SK-N-MC (cell line): ENCODE measurements at regions not wholly inside any gene's neighbourhood (a gene's known extent, or its start where the extent isn't known, plus 50 kb on each side); places are given as distances from the start of the nearest gene placed in this dataset.

Source experiments
- DNase-seq: peaks from one replicate; pipeline ENCODE4 v3.0.0-alpha.2; 2011; ENCODE audit warnings: low read depth, low spot score
- H3K27ac ChIP-seq: fragments of 200-600 bp; sonication (generic); 2 replicates; pipeline ENCODE4 v1.5.1; 2016; ENCODE audit warnings: mixed run types
- H3K36me3 ChIP-seq: fragments of 200-600 bp; sonication (generic); 2 replicates; pipeline ENCODE4 v1.6.1; 2017; ENCODE audit warnings: antibody characterized with exemption, low read length, mixed read lengths; ENCODE audit not compliant: insufficient read depth
- H3K4me3 ChIP-seq: fragments of 200-600 bp; sonication (generic); 2 replicates; pipeline ENCODE4 v1.5.1; 2016
- H3K9ac ChIP-seq: fragments of 200-600 bp; sonication (generic); 2 replicates; pipeline ENCODE4 v1.8.0; 2017; ENCODE audit warnings: mixed run types, mixed read lengths; ENCODE audit not compliant: insufficient read length
- H3K9me3 ChIP-seq: fragments of 200-600 bp; sonication (generic); 2 replicates; pipeline ENCODE4 v1.6.1; 2017; ENCODE audit warnings: low read depth, mild to moderate bottlenecking, antibody characterized with exemption, low read length, moderate library complexity, mixed read lengths
- EZH2 ChIP-seq: fragments of 200-600 bp; sonication (generic); IDR thresholded peaks from one replicate; pipeline ENCODE4 v1.6.1; 2017; ENCODE audit warnings: antibody characterized with exemption
- FOXP2 ChIP-seq: optimal IDR thresholded peaks from 2 replicates; pipeline ENCODE3; 2011; ENCODE audit warnings: mild to moderate bottlenecking, moderate library complexity; ENCODE audit not compliant: insufficient read depth; ENCODE audit errors: extremely low read length, control extremely low read depth
- POLR2AphosphoS5 ChIP-seq: IDR thresholded peaks from 2 replicates; pipeline ENCODE4 v1.6.1; 2012; ENCODE audit warnings: mild to moderate bottlenecking, low read depth, low read length, borderline replicate concordance

GRCh38 chr21:28799926-28800325 is 192.8 kb downstream of the LTN1 start:
- H3K27ac ChIP-seq, result no peak overlapping the region
- TF ChIP-seq FOXP2 (no peak), EZH2 (no peak)
- H3K36me3 ChIP-seq, result no peaks in the 10 kb centered on the region
- H3K4me3 ChIP-seq, result no peak overlapping the region
- H3K9ac ChIP-seq, result no peak overlapping the region
- DNase-seq, result no peak
- no peaks in the 10 kb centered on the region for H3K9me3 ChIP-seq

GRCh38 chr21:28798798-28799197 is 193.9 kb downstream of the LTN1 start:
- Histone ChIP-seq H3K9me3 (no peaks in the 10 kb centered on the region), H3K9ac (no peak overlapping the region), H3K4me3 (no peak overlapping the region), H3K27ac (no peak overlapping the region), H3K36me3 (no peaks in the 10 kb centered on the region)
- no peak for DNase-seq
- TF ChIP-seq EZH2, result no peak
- no peak for TF ChIP-seq FOXP2
- no peak for TF ChIP-seq POLR2AphosphoS5

DNA sequence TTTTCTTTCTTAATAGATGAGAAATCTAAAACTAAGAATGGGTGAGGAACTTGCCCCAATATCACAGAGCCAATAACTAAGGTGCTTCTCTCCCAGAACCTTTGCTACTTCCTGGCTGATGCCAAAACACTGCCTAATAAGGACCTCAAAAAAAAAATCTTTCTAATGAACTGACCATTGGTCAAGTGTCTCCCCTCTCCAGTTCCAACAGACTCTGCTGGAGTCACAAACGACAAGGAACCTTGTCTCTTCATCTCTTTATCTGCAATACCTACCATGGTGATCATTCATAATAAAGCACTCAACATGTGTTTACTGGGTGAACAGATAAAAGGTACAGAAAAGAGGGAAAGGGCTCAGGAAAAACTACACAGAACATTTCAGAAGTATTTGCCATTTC is 197.4 kb downstream of the LTN1 start:
- no peak overlapping the region for H3K27ac ChIP-seq
- no peaks in the 10 kb centered on the region for H3K9me3 ChIP-seq
- no peak overlapping the region for H3K4me3 ChIP-seq
- TF ChIP-seq POLR2AphosphoS5 (no peak), EZH2 (no peak), FOXP2 (no peak)
- no peak overlapping the region for H3K9ac ChIP-seq
- no peaks in the 10 kb centered on the region for H3K36me3 ChIP-seq
- no peak for DNase-seq

DNA sequence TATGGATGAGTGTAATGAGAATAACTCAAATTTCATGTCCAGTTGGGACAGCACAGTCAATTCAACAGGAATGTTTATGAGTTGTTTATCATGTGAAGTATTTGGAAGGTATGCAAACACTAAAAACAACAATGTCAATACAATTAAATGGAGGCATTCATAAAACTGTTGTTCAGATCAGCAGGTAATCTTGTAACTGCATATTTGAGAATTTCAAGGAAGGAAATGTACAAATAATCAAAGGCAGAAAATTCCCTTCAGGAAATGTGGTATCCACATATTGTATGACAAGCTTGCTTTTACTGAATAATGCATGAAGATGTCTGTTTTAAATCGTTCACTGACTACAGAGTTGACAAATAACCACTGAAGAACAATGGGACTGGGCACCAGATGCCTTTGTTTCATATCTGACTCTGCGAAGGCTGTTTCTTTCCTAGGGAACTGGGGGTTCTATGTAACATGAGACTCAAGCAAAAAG is 198.3 kb downstream of the LTN1 start:
- H3K4me3 ChIP-seq, result no peak overlapping the region
- no peak for DNase-seq
- H3K27ac ChIP-seq, result no peak overlapping the region
- no peak overlapping the region for H3K9ac ChIP-seq
- TF ChIP-seq FOXP2, result no peak
- TF ChIP-seq EZH2, result no peak
- TF ChIP-seq POLR2AphosphoS5, result no peak
- no peaks in the 10 kb centered on the region for H3K9me3 ChIP-seq
- H3K36me3 ChIP-seq, result no peaks in the 10 kb centered on the region

DNA sequence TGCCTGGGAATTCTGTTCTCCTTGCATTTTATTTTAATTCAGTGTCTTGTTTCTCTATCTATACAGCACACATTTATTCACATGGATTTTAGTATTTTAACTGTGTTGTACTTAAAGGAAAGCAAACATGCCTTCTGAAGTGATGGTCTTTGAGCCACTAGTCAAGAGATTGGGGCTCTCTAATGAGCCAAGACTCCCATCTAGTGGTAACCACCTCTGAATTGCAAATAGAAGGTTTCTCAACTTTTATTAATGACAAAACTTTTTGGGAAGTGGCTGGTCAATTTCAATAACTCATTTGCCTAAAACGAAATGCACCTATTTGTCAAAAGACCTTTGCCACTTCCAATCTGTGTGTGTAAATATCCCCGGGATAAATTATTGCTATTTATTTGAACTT is 199.6 kb downstream of the LTN1 start:
- TF ChIP-seq EZH2 (no peak), FOXP2 (no peak)
- Histone ChIP-seq H3K9ac (no peak overlapping the region), H3K4me3 (no peak overlapping the region), H3K36me3 (no peaks in the 10 kb centered on the region), H3K9me3 (no peaks in the 10 kb centered on the region), H3K27ac (no peak overlapping the region)
- no peak for DNase-seq

GRCh38 chr21:28791595-28792282 is 200.9 kb downstream of the LTN1 start:
- Histone ChIP-seq H3K36me3 (no peaks in the 10 kb centered on the region), H3K4me3 (no peak overlapping the region), H3K9ac (no peak overlapping the region), H3K27ac (no peak overlapping the region), H3K9me3 (no peaks in the 10 kb centered on the region)
- no peak for DNase-seq
- TF ChIP-seq FOXP2 (no peak), EZH2 (no peak), POLR2AphosphoS5 (no peak)

DNA sequence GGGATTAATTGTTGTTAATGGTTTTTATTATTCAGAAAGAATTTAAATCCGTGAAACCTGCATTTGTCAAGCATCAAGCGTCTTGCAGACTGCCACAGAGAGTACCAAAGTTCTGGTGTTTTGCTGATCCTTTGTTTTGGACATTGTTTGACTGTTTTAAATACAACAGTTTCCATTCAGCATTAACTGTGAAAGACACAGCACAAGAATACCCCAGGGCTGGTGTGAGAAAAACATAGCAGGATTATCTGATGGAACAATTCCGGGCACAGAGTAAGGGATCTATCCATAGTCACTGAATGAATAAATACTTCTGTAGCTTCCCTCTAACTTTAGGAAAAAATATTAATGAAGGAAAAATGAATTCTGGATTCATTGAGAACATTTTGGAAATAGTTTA is 202.3 kb downstream of the LTN1 start:
- TF ChIP-seq EZH2 (no peak), FOXP2 (no peak), POLR2AphosphoS5 (no peak)
- Histone ChIP-seq H3K9me3 (no peaks in the 10 kb centered on the region), H3K27ac (no peak overlapping the region), H3K36me3 (no peaks in the 10 kb centered on the region), H3K4me3 (no peak overlapping the region), H3K9ac (no peak overlapping the region)
- no peak for DNase-seq

DNA sequence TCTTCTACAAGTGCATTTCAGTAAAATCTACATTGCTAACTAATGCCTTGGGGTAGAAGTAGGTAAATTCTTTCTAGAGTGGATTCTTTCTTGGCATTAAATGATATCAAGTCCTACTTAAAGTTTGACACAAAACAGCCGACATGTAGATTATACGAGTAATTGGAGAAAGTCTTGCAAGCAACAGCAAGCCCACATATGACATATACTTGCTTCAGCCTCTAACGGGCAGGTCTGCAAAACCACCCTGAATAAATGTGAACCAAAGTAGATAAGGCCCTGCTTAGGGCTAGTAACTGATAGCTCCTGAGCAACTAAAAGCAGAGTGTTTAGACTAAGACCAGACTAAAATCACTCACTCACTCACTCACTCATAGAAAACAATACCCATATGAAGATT is 203.2 kb downstream of the LTN1 start:
- TF ChIP-seq POLR2AphosphoS5 (no peak), EZH2 (no peak), FOXP2 (no peak)
- Histone ChIP-seq H3K4me3 (no peak overlapping the region), H3K27ac (no peak overlapping the region), H3K9ac (no peak overlapping the region), H3K36me3 (no peaks in the 10 kb centered on the region), H3K9me3 (no peaks in the 10 kb centered on the region)
- no peak for DNase-seq

DNA sequence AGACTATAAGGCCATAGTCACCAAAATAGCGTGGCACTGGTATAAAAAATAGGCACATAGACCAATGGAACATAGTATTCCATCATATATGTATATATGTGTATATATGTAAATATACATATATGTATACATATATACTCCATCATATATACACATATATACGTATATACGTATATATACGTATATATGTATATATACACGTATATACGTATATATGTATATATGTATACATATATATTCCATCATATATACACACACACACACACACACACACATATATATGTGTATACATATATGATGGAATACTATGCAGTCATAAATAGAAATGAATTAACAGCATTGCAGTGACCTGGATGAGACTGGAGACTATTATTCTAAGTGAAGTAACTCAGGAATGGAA is 204.6 kb downstream of the LTN1 start:
- no peak for TF ChIP-seq FOXP2
- no peak for TF ChIP-seq POLR2AphosphoS5
- no peak for TF ChIP-seq EZH2
- no peak overlapping the region for H3K27ac ChIP-seq
- no peak for DNase-seq

More for the DNA sequence above, 204.6 kb downstream of the LTN1 start:
- no peaks in the 10 kb centered on the region for H3K9me3 ChIP-seq
- no peaks in the 10 kb centered on the region for H3K36me3 ChIP-seq
- no peak overlapping the region for H3K4me3 ChIP-seq
- no peak overlapping the region for H3K9ac ChIP-seq
